ENCODE measurements at regions not wholly inside any gene's neighbourhood (a gene's known extent, or its start where the extent isn't known, plus 50 kb on each side); places are given as distances from the start of the nearest gene placed in this dataset.

DNA sequence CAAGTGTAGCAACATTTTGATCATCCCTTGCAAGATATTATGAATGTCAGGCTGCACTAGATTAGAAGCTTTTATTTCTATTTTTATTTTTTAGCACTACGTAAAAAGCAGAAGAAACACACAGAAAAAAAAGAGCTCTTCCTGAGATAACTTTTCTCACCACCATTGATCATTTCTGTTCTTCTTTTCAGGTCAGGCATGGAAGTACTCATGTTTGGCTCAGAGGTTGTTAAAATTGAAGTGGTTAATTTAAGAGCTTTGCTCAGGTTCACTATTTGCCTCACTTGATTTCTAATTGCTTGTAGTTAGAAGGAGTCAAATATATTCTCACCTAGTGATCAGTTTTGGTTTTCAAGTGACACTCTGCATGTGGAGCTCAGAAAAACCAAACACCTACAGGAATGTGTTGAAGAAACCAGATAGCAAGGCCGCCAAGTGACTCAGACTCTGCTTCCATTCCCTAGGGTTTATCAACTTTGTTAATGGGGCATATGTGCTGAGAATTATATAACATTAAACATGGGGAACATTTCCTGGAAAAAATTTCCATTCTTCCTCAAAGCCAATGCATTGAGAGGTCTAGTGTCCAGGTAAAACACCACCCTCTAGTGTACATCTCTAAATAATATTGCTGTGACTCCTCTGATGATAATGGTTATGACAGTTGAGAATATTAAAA is 679.8 kb downstream of the CETN3 start:
- CTCF ChIA-PET: interaction anchor here (1.4 kb wide), 1 partner anchor 8 kb away, joined by 3 read pairs; no protein-coding TSS in a partner anchor
- no peak for ATAC-seq (ENCODE audit: low read depth)

More for the DNA sequence above, 679.8 kb downstream of the CETN3 start:
- no peaks in the 10 kb centered on the region for H3K79me1 ChIP-seq (ENCODE audit: low read depth in 1 of 2, low read length in 2 of 2)
- no peaks in the 10 kb centered on the region for H3K9me3 ChIP-seq (ENCODE audit: control insufficient read depth, insufficient read depth, low read length)
- no peak overlapping the region for H3K23ac ChIP-seq (ENCODE audit: low read depth, low read length)
- dilution Hi-C loops (cut with HindIII; ENCODE audit: low sequenced_read_pairs, unreplicated experiment): no loop called here
- H3K4ac ChIP-seq (ENCODE audit: low read depth, low read length): no peak overlapping the region
- no peak overlapping the region for H4K8ac ChIP-seq (ENCODE audit: low read depth in 2 of 2, low read length in 2 of 2)
- H3K36me3 ChIP-seq (ENCODE audit: control insufficient read depth, insufficient read depth, low read length): no peaks in the 10 kb centered on the region
- no peak overlapping the region for H4K91ac ChIP-seq (ENCODE audit: insufficient read depth, low read depth, low read length)
- no peaks in the 10 kb centered on the region for H3K27me3 ChIP-seq (ENCODE audit: control insufficient read depth, insufficient read depth, low read length)
- H3K4me2 ChIP-seq (ENCODE audit: low read depth, low read length): no peak overlapping the region
- H3K56ac ChIP-seq (ENCODE audit: extremely low read depth, insufficient read depth, low read length): no peak overlapping the region
- H2BK15ac ChIP-seq (ENCODE audit: low read depth, low read length): no peak overlapping the region
- no peak overlapping the region for H4K5ac ChIP-seq (ENCODE audit: low read depth, low read length)
- no peak for DNase-seq
- no TSS peak for BruUV-seq (replicated peaks)
- H2AFZ ChIP-seq (replicated peaks; ENCODE audit: low read length, poor library complexity): no peak overlapping the region
- no peak overlapping the region for H3K9ac ChIP-seq (ENCODE audit: low read depth, low read length)
- no peak overlapping the region for H3K14ac ChIP-seq (replicated peaks; ENCODE audit: low read depth, low read length)
- in situ Hi-C loops (cut with MboI; ENCODE audit: low sequenced_read_pairs): no loop called here
- H3K4me3 ChIP-seq (ENCODE audit: insufficient read depth, low read depth, low read length): no peak overlapping the region
- H2AK5ac ChIP-seq (ENCODE audit: low read depth, low read length): no peak overlapping the region
- POLR2A ChIA-PET (ENCODE audit: unreplicated experiment): no interaction called here
- no peak overlapping the region for H2BK120ac ChIP-seq (ENCODE audit: low read depth, low read length)
- no peaks in the 10 kb centered on the region for H3K9me1 ChIP-seq (ENCODE audit: insufficient read depth, low read length)
- WGBS, 2 experiments (ENCODE audit: extremely low coverage in 2 of 2, insufficient read length in 1 of 2): no CpG with 5 or more reads among the region's 2 CpGs
- intact Hi-C loops (cut with micrococcal nuclease): no loop called here
- H4K20me1 ChIP-seq (ENCODE audit: insufficient read depth, low read length): no peaks in the 10 kb centered on the region
- TF ChIP-seq RAD21 (IDR thresholded peaks at IDR 0.05; ENCODE audit: low read length): no peak
- no peak for TF ChIP-seq POLR2A (IDR thresholded peaks at IDR 0.05; ENCODE audit: low read depth, low read length)
- no peak for TF ChIP-seq CHD1 (IDR thresholded peaks at IDR 0.05; ENCODE audit: low read depth, low read length)
- no peak for TF ChIP-seq RFX5 (IDR thresholded peaks at IDR 0.05; ENCODE audit: low read depth, low read length)
- TF ChIP-seq BHLHE40 (IDR thresholded peaks at IDR 0.05; ENCODE audit: low read depth, low read length): no peak
- no peak overlapping the region for H2BK5ac ChIP-seq (ENCODE audit: low read depth, low read length, poor library complexity, severe bottlenecking)
- H3K27ac ChIP-seq (ENCODE audit: insufficient read depth, low read length): no peak overlapping the region
- H2AK9ac ChIP-seq (replicated peaks; ENCODE audit: low read depth, low read length, poor library complexity): no peak overlapping the region
- H3K18ac ChIP-seq (ENCODE audit: low read depth, low read length): no peak overlapping the region
- H3K4me1 ChIP-seq (ENCODE audit: control insufficient read depth, insufficient read depth, low read length): no peaks in the 10 kb centered on the region
- H2BK20ac ChIP-seq (ENCODE audit: low read depth, low read length): no peak overlapping the region
